Astrocyte (in vitro differentiated cells and primary cell): ENCODE measurements at regions not wholly inside any gene's neighbourhood (a gene's known extent, or its start where the extent isn't known, plus 50 kb on each side); places are given as distances from the start of the nearest gene placed in this dataset.
A peak's percentile ranks its signal among the peaks of the same experiment; 100 is the strongest.

Experiments
- DNase-seq: peaks from one replicate; pipeline ENCODE4 v3.0.0-alpha.2; 2010; ENCODE audit warnings: low read depth
- FAIRE-seq: peaks from 2 replicates; lab custom pipeline; 2011; peaks lifted over from hg19 to GRCh38; lab: Jason Lieb, UNC
- H2AFZ ChIP-seq: 2 replicates; pipeline ENCODE4 v1.6.0; 2012; ENCODE audit warnings: low read depth, low read length, inconsistent platforms
- H3K27ac ChIP-seq: 2 replicates; pipeline ENCODE4 v1.5.1; 2011; ENCODE audit warnings: low read depth, low read length, inconsistent platforms
- H3K27me3 ChIP-seq: 2 replicates; pipeline ENCODE4 v1.6.0; 2011; ENCODE audit warnings: low read length, inconsistent platforms; ENCODE audit not compliant: insufficient read depth
- H3K36me3 ChIP-seq: 2 replicates; pipeline ENCODE4 v1.5.1; 2011; ENCODE audit warnings: low read length, inconsistent platforms; ENCODE audit not compliant: insufficient read depth
- H3K4me1 ChIP-seq: 2 replicates; pipeline ENCODE4 v1.5.1; 2011; ENCODE audit warnings: low read length, inconsistent platforms; ENCODE audit not compliant: insufficient read depth
- H3K4me2 ChIP-seq: 2 replicates; pipeline ENCODE4 v1.6.0; 2012; ENCODE audit warnings: low read length, inconsistent platforms
- H3K4me3 ChIP-seq: 2 replicates; pipeline ENCODE4 v1.5.1; 2011; ENCODE audit warnings: low read depth, mild to moderate bottlenecking, low read length, inconsistent platforms; ENCODE audit not compliant: insufficient read depth
- H3K79me2 ChIP-seq: 2 replicates; pipeline ENCODE4 v1.6.0; 2012; ENCODE audit warnings: mild to moderate bottlenecking, low read length, inconsistent platforms; ENCODE audit not compliant: insufficient read depth
- H3K9ac ChIP-seq: 2 replicates; pipeline ENCODE4 v1.6.0; 2012; ENCODE audit warnings: mild to moderate bottlenecking, low read length, inconsistent platforms
- H3K9me3 ChIP-seq: 2 replicates; pipeline ENCODE4 v1.5.1; 2012; ENCODE audit warnings: low read depth, mild to moderate bottlenecking, low read length, inconsistent platforms; ENCODE audit not compliant: insufficient read depth
- H4K20me1 ChIP-seq: 2 replicates; pipeline ENCODE4 v1.6.0; 2012; ENCODE audit warnings: low read length, inconsistent platforms; ENCODE audit not compliant: insufficient read depth
- H3K27ac Mint-ChIP-seq: one replicate; pipeline ENCODE4 v1.8.0; 2021; ENCODE audit warnings: mild to moderate bottlenecking, mixed read lengths; ENCODE audit not compliant: unreplicated experiment
- H3K27me3 Mint-ChIP-seq: one replicate; pipeline ENCODE4 v1.8.0; 2021; ENCODE audit warnings: low read depth, mixed read lengths; ENCODE audit not compliant: unreplicated experiment
- H3K36me3 Mint-ChIP-seq: one replicate; pipeline ENCODE4 v1.8.0; 2021; ENCODE audit warnings: low read depth, mixed read lengths; ENCODE audit not compliant: unreplicated experiment
- H3K4me1 Mint-ChIP-seq: one replicate; pipeline ENCODE4 v1.8.0; 2021; ENCODE audit warnings: low read depth, mixed read lengths; ENCODE audit not compliant: unreplicated experiment
- H3K4me3 Mint-ChIP-seq: one replicate; pipeline ENCODE4 v1.8.0; 2021; ENCODE audit warnings: mild to moderate bottlenecking, moderate library complexity, mixed read lengths; ENCODE audit not compliant: unreplicated experiment
- H3K9me3 Mint-ChIP-seq: one replicate; pipeline ENCODE4 v1.8.0; 2021; ENCODE audit warnings: mild to moderate bottlenecking, mixed read lengths; ENCODE audit not compliant: unreplicated experiment
- CTCF ChIP-seq: IDR thresholded peaks from 2 replicates; pipeline ENCODE4 v1.5.1; 2011; ENCODE audit warnings: low read depth, mild to moderate bottlenecking, inconsistent platforms, low read length, moderate library complexity; ENCODE audit not compliant: insufficient read depth
- EZH2 ChIP-seq: IDR thresholded peaks from 2 replicates; pipeline ENCODE4 v1.6.1; 2012; ENCODE audit warnings: mild to moderate bottlenecking, low read length, inconsistent platforms; ENCODE audit not compliant: insufficient read depth

- no peak for TF ChIP-seq EZH2
- no peak for TF ChIP-seq CTCF
- Histone ChIP-seq H3K27me3 (no peaks in the 10 kb centered on the region), H3K27ac (no peak overlapping the region), H3K9me3 (no peaks in the 10 kb centered on the region), H3K4me1 (no peaks in the 10 kb centered on the region), H3K79me2 (no peaks in the 10 kb centered on the region), H3K36me3 (no peaks in the 10 kb centered on the region), H3K9ac (no peak overlapping the region), H3K4me3 (no peak overlapping the region), H3K4me2 (no peak overlapping the region), H2AFZ (no peak overlapping the region), H4K20me1 (no peaks in the 10 kb centered on the region)
- Mint-ChIP-seq H3K27me3 (no peaks in the 10 kb centered on the region), H3K36me3 (no peaks in the 10 kb centered on the region), H3K4me1 (peaks cover 2% of the 10 kb centered on the region), H3K27ac (no peak overlapping the region), H3K4me3 (no peak overlapping the region), H3K9me3 (peaks cover under 1% of the 10 kb centered on the region)
- DNase-seq (no peak), FAIRE-seq (no peak)
These were observed 1343.9 kb downstream of the SUCLG1 start for GRCh38 chr2:83115155-83115554.

- Histone ChIP-seq H3K4me1 (no peaks in the 10 kb centered on the region), H3K9ac (no peak overlapping the region), H4K20me1 (no peaks in the 10 kb centered on the region), H3K9me3 (no peaks in the 10 kb centered on the region), H2AFZ (no peak overlapping the region), H3K36me3 (no peaks in the 10 kb centered on the region), H3K79me2 (no peaks in the 10 kb centered on the region), H3K4me2 (no peak overlapping the region), H3K27me3 (no peaks in the 10 kb centered on the region), H3K27ac (no peak overlapping the region), H3K4me3 (no peak overlapping the region)
- no peak for FAIRE-seq
- peaks cover 2% of the 10 kb centered on the region for H3K4me1 Mint-ChIP-seq
- no peaks in the 10 kb centered on the region for H3K36me3 Mint-ChIP-seq
- DNase-seq, result no peak
- TF ChIP-seq CTCF (no peak), EZH2 (no peak)
- H3K9me3 Mint-ChIP-seq, result peaks cover 3% of the 10 kb centered on the region
- H3K4me3 Mint-ChIP-seq, result no peak overlapping the region
- H3K27me3 Mint-ChIP-seq, result no peaks in the 10 kb centered on the region
- no peak overlapping the region for H3K27ac Mint-ChIP-seq
These were observed 1345.1 kb downstream of the SUCLG1 start for GRCh38 chr2:83113953-83114352.

- no peak overlapping the region for H3K9ac ChIP-seq
- peaks cover 3% of the 10 kb centered on the region for H3K9me3 Mint-ChIP-seq
These were observed 1346.2 kb downstream of the SUCLG1 start for GRCh38 chr2:83112858-83113257.

More at GRCh38 chr2:83112858-83113257, 1346.2 kb downstream of the SUCLG1 start:
- DNase-seq (peak; percentile 3), FAIRE-seq (no peak)
- no peak overlapping the region for H3K4me3 Mint-ChIP-seq
- H3K27ac ChIP-seq, result no peak overlapping the region
- TF ChIP-seq CTCF (no peak), EZH2 (no peak)
- H3K36me3 Mint-ChIP-seq, result no peaks in the 10 kb centered on the region
- no peak overlapping the region for H3K4me3 ChIP-seq
- H3K9me3 ChIP-seq, result no peaks in the 10 kb centered on the region
- no peaks in the 10 kb centered on the region for H3K79me2 ChIP-seq
- no peaks in the 10 kb centered on the region for H3K4me1 ChIP-seq
- no peak overlapping the region for H3K27ac Mint-ChIP-seq
- no peak overlapping the region for H3K4me2 ChIP-seq
- H3K4me1 Mint-ChIP-seq, result peaks cover 2% of the 10 kb centered on the region
- no peaks in the 10 kb centered on the region for H4K20me1 ChIP-seq
- no peaks in the 10 kb centered on the region for H3K27me3 ChIP-seq
- no peaks in the 10 kb centered on the region for H3K27me3 Mint-ChIP-seq
- no peaks in the 10 kb centered on the region for H3K36me3 ChIP-seq
- no peak overlapping the region for H2AFZ ChIP-seq
